ENCODE measurements at regions not wholly inside any gene's neighbourhood (a gene's known extent, or its start where the extent isn't known, plus 50 kb on each side); places are given as distances from the start of the nearest gene placed in this dataset.

DNA sequence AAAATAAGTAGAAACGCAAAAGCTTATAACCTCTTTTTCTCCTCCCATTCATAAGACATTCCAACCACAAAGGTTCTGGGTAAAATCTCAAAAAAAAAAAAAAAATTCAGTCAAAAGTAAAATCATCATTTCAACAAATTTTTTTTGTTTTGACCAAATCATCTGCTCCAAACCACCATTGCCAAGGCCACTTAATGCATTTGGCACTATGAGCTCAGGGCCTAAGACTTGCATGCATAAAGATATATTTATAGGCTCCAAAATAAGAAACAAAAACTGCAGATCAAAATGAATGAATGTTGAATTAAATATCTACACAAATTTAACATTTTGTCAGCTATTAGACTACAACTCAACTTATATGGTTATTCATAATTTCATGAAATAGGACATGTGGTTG lies 331.1 kb upstream of the NFIA start:
- 95 to 97% methylated on average over 1 of the region's 1 CpG for WGBS, 2 donors
- intact Hi-C loops (cut with DNase I) = no loop called here

DNA sequence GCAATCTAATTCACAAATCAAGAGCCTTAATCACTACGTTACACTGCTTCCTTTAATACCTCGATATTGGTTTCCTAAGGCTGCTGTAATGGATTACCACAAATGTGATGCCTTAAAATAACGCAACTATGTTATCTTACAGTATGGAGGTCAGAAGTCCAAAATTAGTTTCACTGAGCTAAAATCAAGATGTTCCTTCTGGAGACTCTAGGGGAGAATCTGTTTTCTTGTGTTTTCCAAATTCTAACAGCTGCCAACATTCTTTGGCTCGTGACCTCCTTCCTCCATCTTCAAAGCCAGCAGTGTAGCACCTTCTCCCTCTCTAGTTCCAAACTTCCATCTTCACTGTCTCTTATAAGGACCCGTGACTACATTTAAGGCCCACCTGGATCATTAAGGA lies 335.0 kb upstream of the NFIA start:
- Histone ChIP-seq H3K27ac (no peak overlapping the region), H3K4me1 (no peaks in the 10 kb centered on the region), H3K36me3 (no peaks in the 10 kb centered on the region), H3K9me3 (no peaks in the 10 kb centered on the region), H3K4me3 (replicated peaks in 1 of 3) (no peak overlapping the region), H3K27me3 (no peaks in the 10 kb centered on the region)
- no peak for DNase-seq
- TF ChIP-seq POLR2A (IDR thresholded peaks at IDR 0.05) = no peak
- TF ChIP-seq, protein P1, sequence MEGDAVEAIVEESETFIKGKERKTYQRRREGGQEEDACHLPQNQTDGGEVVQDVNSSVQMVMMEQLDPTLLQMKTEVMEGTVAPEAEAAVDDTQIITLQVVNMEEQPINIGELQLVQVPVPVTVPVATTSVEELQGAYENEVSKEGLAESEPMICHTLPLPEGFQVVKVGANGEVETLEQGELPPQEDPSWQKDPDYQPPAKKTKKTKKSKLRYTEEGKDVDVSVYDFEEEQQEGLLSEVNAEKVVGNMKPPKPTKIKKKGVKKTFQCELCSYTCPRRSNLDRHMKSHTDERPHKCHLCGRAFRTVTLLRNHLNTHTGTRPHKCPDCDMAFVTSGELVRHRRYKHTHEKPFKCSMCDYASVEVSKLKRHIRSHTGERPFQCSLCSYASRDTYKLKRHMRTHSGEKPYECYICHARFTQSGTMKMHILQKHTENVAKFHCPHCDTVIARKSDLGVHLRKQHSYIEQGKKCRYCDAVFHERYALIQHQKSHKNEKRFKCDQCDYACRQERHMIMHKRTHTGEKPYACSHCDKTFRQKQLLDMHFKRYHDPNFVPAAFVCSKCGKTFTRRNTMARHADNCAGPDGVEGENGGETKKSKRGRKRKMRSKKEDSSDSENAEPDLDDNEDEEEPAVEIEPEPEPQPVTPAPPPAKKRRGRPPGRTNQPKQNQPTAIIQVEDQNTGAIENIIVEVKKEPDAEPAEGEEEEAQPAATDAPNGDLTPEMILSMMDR (IDR thresholded peaks at IDR 0.05) = no peak
- WGBS, 2 donors = 91 to 92% methylated on average over 5 of the region's 5 CpGs
- intact Hi-C loops (cut with DNase I) = no loop called here

More for the DNA sequence above, 331.1 kb upstream of the NFIA start:
- TF ChIP-seq, protein P1 (IDR thresholded peaks at IDR 0.05) = no peak
- no peak for TF ChIP-seq POLR2A (IDR thresholded peaks at IDR 0.05)
- Histone ChIP-seq H3K36me3 (no peaks in the 10 kb centered on the region), H3K27me3 (no peaks in the 10 kb centered on the region), H3K9me3 (no peaks in the 10 kb centered on the region), H3K4me1 (no peaks in the 10 kb centered on the region), H3K4me3 (replicated peaks in 1 of 3) (no peak overlapping the region), H3K27ac (no peak overlapping the region)
- no peak for DNase-seq

DNA sequence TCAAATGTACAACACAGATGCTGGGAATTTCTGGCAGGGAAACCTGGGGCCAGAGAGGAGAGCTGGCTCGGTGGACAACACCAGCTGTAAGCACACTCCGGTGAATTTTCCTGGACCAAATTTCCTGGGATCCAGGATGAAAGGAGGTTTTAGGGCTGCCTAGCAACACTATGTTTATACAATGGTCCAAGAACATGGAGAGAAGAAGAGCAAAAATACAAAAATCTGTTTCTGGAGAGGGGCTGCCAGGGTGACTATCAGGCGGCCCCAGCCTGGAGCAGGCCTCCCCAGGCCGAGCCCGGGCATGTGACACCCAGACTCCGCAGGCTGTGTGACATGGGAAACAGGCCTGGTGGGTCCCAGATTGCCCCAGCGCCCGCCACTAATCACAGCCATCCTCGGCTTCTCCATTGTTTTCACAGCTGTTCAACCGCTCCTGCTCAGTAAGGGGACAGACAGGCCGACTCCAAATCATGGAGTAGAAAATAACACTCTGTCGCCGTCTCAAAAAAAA lies 336.0 kb upstream of the NFIA start:
- intact Hi-C loops (cut with DNase I) = no loop called here
- no peaks in the 10 kb centered on the region for H3K4me1 ChIP-seq
- TF ChIP-seq POLR2A (IDR thresholded peaks at IDR 0.05) = no peak
- TF ChIP-seq, protein P1 (IDR thresholded peaks at IDR 0.05) = no peak
- 55 to 59% methylated on average over 13 of the region's 13 CpGs for WGBS, 2 donors
- no peak overlapping the region for H3K4me3 ChIP-seq (replicated peaks in 1 of 3)
- H3K27ac ChIP-seq = no peak overlapping the region
- H3K27me3 ChIP-seq = no peaks in the 10 kb centered on the region
- no peaks in the 10 kb centered on the region for H3K9me3 ChIP-seq
- no peak for DNase-seq
- H3K36me3 ChIP-seq = no peaks in the 10 kb centered on the region

DNA sequence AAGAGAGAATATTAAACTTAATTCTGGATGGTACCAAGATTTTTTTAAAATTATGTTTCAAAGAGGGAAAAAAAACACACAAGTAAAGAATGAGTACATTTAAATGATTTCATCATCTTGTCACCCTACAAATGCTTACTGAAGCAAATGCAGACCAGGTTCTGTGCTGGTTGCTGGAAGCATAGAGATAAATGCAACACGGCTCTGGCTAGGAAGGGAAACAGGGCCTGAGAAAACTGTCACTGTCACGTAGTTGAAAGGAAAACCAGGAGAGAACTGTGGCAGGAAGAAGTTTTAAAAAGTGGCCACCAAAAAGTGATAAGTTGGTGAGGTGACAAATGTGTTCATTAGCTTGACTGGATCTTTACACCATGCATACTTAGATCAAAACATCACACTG lies 336.9 kb upstream of the NFIA start:
- H3K9me3 ChIP-seq = no peaks in the 10 kb centered on the region
- intact Hi-C loops (cut with DNase I) = no loop called here
- DNase-seq = no peak
- H3K27me3 ChIP-seq = no peaks in the 10 kb centered on the region
- H3K4me3 ChIP-seq (replicated peaks in 1 of 3) = no peak overlapping the region
- 79 to 85% methylated on average over 2 of the region's 2 CpGs for WGBS, 2 donors
- no peak overlapping the region for H3K27ac ChIP-seq
- TF ChIP-seq, protein P1 (IDR thresholded peaks at IDR 0.05) = no peak
- TF ChIP-seq POLR2A (IDR thresholded peaks at IDR 0.05) = no peak
- no peaks in the 10 kb centered on the region for H3K4me1 ChIP-seq
- H3K36me3 ChIP-seq = no peaks in the 10 kb centered on the region

DNA sequence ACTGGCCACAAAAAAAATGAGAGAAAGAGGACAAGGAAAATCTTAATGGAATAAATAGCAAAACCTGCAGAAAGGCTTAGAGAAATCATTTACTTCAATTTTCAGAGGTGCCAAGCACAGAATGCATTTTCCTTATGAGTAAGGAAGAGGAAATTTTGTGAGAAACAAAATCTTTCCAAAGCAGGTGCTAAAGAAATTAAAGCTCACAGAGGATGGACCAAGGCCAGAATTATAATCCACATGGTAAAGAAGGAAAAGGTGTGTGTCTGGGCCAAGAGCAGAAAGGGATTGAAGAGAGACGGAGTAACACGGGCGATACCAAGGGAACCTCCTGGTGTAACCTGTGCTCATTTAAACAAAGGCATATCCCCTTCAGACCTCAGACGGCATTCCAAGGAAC lies 340.0 kb upstream of the NFIA start:
- WGBS, 2 donors = 95 to 96% methylated on average over 4 of the region's 4 CpGs
- no peak for DNase-seq
- intact Hi-C loops (cut with DNase I) = no loop called here
- Histone ChIP-seq H3K27ac (no peak overlapping the region), H3K36me3 (no peaks in the 10 kb centered on the region), H3K9me3 (no peaks in the 10 kb centered on the region), H3K4me3 (replicated peaks in 1 of 3) (no peak overlapping the region), H3K27me3 (no peaks in the 10 kb centered on the region), H3K4me1 (no peaks in the 10 kb centered on the region)
- TF ChIP-seq POLR2A (IDR thresholded peaks at IDR 0.05) = no peak
- TF ChIP-seq, protein P1 (IDR thresholded peaks at IDR 0.05) = no peak

Data from thyroid gland (tissue), 4 donors.